ENCODE measurements at regions not wholly inside any gene's neighbourhood (a gene's known extent, or its start where the extent isn't known, plus 50 kb on each side); places are given as distances from the start of the nearest gene placed in this dataset.
"Not testable (repeated sequence)": the region's sequence is repeated elsewhere in the genome, so short reads cannot be mapped to it uniquely, and the experiment has no call there.

DNA sequence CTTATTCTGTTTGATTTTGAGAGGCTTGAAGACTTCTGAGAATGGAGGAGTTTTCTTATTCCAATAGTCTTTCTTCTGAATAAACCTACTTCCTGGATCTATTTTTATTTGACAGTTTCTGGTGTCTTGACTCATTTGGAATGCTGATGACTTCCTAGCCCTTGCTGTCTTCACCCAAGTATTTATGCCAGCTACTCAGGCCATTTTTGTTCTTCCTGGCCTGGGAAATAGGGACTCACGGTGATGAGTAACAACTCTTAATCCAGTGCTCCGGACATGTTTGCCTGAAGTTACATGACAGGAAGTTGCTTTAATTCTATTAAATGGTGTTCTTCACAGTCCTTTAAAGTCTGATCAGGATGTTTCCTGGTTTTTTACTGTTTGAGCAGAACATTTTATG is 272.1 kb upstream of the EYS start:
- Histone ChIP-seq H3K36me3 (ENCODE audit: insufficient read depth) (no peaks in the 10 kb centered on the region), H3K79me2 (ENCODE audit: insufficient read depth, low read depth) (no peaks in the 10 kb centered on the region), H3K4me3 (IDR thresholded peaks at IDR 0.05; ENCODE audit: insufficient read depth, low read depth, low read length) (no peak overlapping the region), H3K4me1 (ENCODE audit: low read depth, poor library complexity, severe bottlenecking) (no peaks in the 10 kb centered on the region), H3K9ac (no peak overlapping the region), H3K27me3 (ENCODE audit: insufficient read depth, low read depth) (no peaks in the 10 kb centered on the region), H2AFZ (ENCODE audit: low read depth) (no peak overlapping the region), H3K4me2 (no peak overlapping the region), H4K20me1 (ENCODE audit: insufficient read depth) (no peaks in the 10 kb centered on the region), H3K27ac (no peak overlapping the region)
- TF ChIP-seq, protein P1, sequence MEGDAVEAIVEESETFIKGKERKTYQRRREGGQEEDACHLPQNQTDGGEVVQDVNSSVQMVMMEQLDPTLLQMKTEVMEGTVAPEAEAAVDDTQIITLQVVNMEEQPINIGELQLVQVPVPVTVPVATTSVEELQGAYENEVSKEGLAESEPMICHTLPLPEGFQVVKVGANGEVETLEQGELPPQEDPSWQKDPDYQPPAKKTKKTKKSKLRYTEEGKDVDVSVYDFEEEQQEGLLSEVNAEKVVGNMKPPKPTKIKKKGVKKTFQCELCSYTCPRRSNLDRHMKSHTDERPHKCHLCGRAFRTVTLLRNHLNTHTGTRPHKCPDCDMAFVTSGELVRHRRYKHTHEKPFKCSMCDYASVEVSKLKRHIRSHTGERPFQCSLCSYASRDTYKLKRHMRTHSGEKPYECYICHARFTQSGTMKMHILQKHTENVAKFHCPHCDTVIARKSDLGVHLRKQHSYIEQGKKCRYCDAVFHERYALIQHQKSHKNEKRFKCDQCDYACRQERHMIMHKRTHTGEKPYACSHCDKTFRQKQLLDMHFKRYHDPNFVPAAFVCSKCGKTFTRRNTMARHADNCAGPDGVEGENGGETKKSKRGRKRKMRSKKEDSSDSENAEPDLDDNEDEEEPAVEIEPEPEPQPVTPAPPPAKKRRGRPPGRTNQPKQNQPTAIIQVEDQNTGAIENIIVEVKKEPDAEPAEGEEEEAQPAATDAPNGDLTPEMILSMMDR (conservative IDR thresholded peaks at IDR 0.05; ENCODE audit: low read depth, low read length) = no peak

DNA sequence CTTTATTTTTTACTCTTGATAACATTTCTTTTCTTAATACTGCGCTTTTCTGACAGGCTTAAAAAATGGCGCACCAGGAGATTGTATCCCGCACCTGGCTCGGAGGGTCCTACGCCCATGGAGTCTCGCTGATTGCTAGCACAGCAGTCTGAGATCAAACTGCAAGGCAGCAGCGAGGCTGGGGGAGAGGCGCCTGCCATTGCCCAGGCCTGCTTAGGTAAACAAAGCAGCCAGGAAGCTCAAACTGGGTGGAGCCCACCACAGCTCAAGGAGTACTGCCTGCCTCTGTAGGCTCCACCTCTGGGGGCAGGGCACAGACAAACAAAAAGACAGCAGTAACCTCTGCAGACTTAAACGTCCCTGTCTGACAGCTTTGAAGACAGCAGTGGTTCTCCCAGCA is 264.2 kb upstream of the EYS start:
- not testable (repeated sequence) for H3K27ac ChIP-seq; H3K27me3 ChIP-seq (ENCODE audit: insufficient read depth, low read depth); H3K4me3 ChIP-seq (IDR thresholded peaks at IDR 0.05; ENCODE audit: insufficient read depth, low read depth, low read length); H3K4me1 ChIP-seq (ENCODE audit: low read depth, poor library complexity, severe bottlenecking); H4K20me1 ChIP-seq (ENCODE audit: insufficient read depth); H3K9ac ChIP-seq; H3K4me2 ChIP-seq; H3K79me2 ChIP-seq (ENCODE audit: insufficient read depth, low read depth); H3K36me3 ChIP-seq (ENCODE audit: insufficient read depth); H2AFZ ChIP-seq (ENCODE audit: low read depth)

DNA sequence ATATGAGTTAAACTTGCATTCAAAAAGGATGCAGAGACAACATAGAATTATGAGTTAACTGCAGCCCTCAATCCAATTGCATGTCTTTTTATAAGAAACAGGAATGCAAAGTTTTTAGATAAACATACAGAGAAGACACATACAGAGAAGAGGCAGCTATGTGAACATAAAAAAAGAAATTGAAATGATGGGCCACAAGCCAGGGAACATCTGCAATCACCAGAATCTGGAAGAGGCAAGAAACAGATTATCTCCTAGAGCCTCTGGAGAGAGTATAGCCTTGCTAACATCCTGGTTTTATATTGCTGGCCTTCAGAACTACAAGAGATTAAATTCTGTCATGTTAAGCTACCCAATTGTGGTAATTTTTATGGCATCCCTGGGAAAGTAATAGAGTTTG is 257.2 kb upstream of the EYS start:
- H3K79me2 ChIP-seq (ENCODE audit: insufficient read depth, low read depth) = no peaks in the 10 kb centered on the region
- no peak overlapping the region for H3K27ac ChIP-seq
- no peaks in the 10 kb centered on the region for H3K4me1 ChIP-seq (ENCODE audit: low read depth, poor library complexity, severe bottlenecking)
- H3K36me3 ChIP-seq (ENCODE audit: insufficient read depth) = no peaks in the 10 kb centered on the region
- H4K20me1 ChIP-seq (ENCODE audit: insufficient read depth) = no peaks in the 10 kb centered on the region
- H3K27me3 ChIP-seq (ENCODE audit: insufficient read depth, low read depth) = no peaks in the 10 kb centered on the region
- no peak overlapping the region for H3K9ac ChIP-seq
- no peak overlapping the region for H2AFZ ChIP-seq (ENCODE audit: low read depth)
- no peak overlapping the region for H3K4me3 ChIP-seq (IDR thresholded peaks at IDR 0.05; ENCODE audit: insufficient read depth, low read depth, low read length)
- H3K4me2 ChIP-seq = no peak overlapping the region
- TF ChIP-seq, protein P1 (conservative IDR thresholded peaks at IDR 0.05; ENCODE audit: low read depth, low read length) = no peak

DNA sequence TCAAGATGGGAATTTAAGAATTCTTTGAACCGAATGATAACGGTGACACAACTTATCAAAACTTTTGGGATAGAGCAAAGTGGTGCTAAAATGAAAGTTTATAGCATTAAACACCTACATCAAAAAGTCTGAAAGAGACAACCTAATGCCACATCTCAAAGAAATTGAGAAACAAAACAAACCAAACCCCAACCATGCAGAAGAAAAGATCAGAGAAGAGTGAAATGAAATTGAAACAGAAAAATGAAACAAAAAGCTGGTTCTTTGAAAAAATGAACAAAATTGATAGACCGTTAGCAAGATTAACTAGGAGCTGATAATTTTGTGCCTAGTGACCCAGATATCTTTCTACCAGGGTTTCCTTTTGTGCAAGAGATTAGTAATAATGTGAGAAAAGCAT is 248.0 kb upstream of the EYS start:
- H3K4me3 ChIP-seq (IDR thresholded peaks at IDR 0.05; ENCODE audit: insufficient read depth, low read depth, low read length) = no peak overlapping the region
- no peaks in the 10 kb centered on the region for H4K20me1 ChIP-seq (ENCODE audit: insufficient read depth)
- no peak overlapping the region for H3K27ac ChIP-seq
- H3K36me3 ChIP-seq (ENCODE audit: insufficient read depth) = no peaks in the 10 kb centered on the region
- no peak overlapping the region for H3K4me2 ChIP-seq
- no peaks in the 10 kb centered on the region for H3K79me2 ChIP-seq (ENCODE audit: insufficient read depth, low read depth)
- no peak overlapping the region for H2AFZ ChIP-seq (ENCODE audit: low read depth)
- no peak overlapping the region for H3K9ac ChIP-seq
- H3K4me1 ChIP-seq (ENCODE audit: low read depth, poor library complexity, severe bottlenecking) = peaks cover 7% of the 10 kb centered on the region
- H3K27me3 ChIP-seq (ENCODE audit: insufficient read depth, low read depth) = no peaks in the 10 kb centered on the region
- TF ChIP-seq, protein P1 (conservative IDR thresholded peaks at IDR 0.05; ENCODE audit: low read depth, low read length) = no peak

DNA sequence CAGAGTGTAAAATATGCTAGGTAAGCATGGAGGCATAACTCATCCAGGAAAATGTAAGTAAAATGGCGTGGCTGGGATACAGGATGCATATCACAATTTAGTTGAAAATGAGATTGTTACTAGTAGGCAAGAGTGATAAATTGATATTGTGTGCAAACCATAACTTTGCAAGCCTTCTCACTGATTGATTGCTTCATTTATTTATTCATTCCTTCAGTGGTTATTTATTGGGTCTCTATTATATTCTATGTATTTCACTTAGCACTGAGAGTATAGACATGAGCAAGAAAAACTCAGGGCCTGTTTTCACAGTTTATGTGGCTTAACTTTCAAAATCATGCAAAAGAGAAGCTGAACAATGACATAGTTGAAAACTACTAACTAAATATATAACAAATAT is 241.0 kb upstream of the EYS start:
- Histone ChIP-seq H3K4me1 (ENCODE audit: low read depth, poor library complexity, severe bottlenecking) (no peaks in the 10 kb centered on the region), H3K27ac (no peak overlapping the region), H3K4me3 (IDR thresholded peaks at IDR 0.05; ENCODE audit: insufficient read depth, low read depth, low read length) (no peak overlapping the region), H3K36me3 (ENCODE audit: insufficient read depth) (no peaks in the 10 kb centered on the region), H4K20me1 (ENCODE audit: insufficient read depth) (no peaks in the 10 kb centered on the region), H2AFZ (ENCODE audit: low read depth) (no peak overlapping the region), H3K27me3 (ENCODE audit: insufficient read depth, low read depth) (no peaks in the 10 kb centered on the region), H3K4me2 (no peak overlapping the region), H3K79me2 (ENCODE audit: insufficient read depth, low read depth) (no peaks in the 10 kb centered on the region), H3K9ac (no peak overlapping the region)
- TF ChIP-seq, protein P1 (conservative IDR thresholded peaks at IDR 0.05; ENCODE audit: low read depth, low read length) = no peak
